Endothelial cell of umbilical vein (primary cell): ENCODE measurements at regions not wholly inside any gene's neighbourhood (a gene's known extent, or its start where the extent isn't known, plus 50 kb on each side); places are given as distances from the start of the nearest gene placed in this dataset. TPM values are rescaled to one million over a fixed set of nuclear protein-coding genes. Genes with fewer than 3 reads are reported as not detected.
A peak's percentile ranks its signal among the peaks of the same experiment; 100 is the strongest.
"Not testable (repeated sequence)": the region's sequence is repeated elsewhere in the genome, so short reads cannot be mapped to it uniquely, and the experiment has no call there.

Source experiments
- BruUV-seq: library from RNA; stranded (reverse); fragments of 400-500 nt; replicated peaks from 2 replicates; lab custom pipeline; 2021; lab: Mats Ljungman, UMichigan
- CTCF ChIA-PET: fragments of 300-600, 350-600 bp; sonication (Branson Sonifier 250); formaldehyde crosslinking; loops from one replicate; lab custom pipeline; 2021; ENCODE audit warnings: antibody characterized with exemption, inconsistent platforms; lab: Charles Lee
- POLR2A ChIA-PET: fragments of 300-600, 350-600 bp; sonication (Branson Sonifier 250); formaldehyde crosslinking; loops from one replicate; lab custom pipeline; 2021; ENCODE audit warnings: antibody characterized with exemption, inconsistent platforms; lab: Charles Lee
- DNase-seq: peaks from one replicate; pipeline ENCODE4 v3.0.0-alpha.2; 2011; ENCODE audit warnings: low read depth, low spot score
- FAIRE-seq: peaks from 2 replicates; lab custom pipeline; 2011; peaks lifted over from hg19 to GRCh38; lab: Jason Lieb, UNC
- H2AFZ ChIP-seq: 2 replicates; pipeline ENCODE4 v1.6.0; 2012; ENCODE audit warnings: low read depth, low read length, control low read depth, inconsistent platforms
- H3K27ac ChIP-seq: 2 replicates; pipeline ENCODE4 v1.5.1; 2011; ENCODE audit warnings: low read depth, mild to moderate bottlenecking, control low read depth, low read length, moderate library complexity; ENCODE audit not compliant: insufficient read depth
- H3K27me3 ChIP-seq, 2 experiments: 2 replicates each; pipeline versions ENCODE4 v1.6.0 to v1.6.1; 2011; ENCODE audit warnings: low read length in 2 of 2, mixed read lengths in 1 of 2; ENCODE audit not compliant: control insufficient read depth in 2 of 2, insufficient read depth in 2 of 2
- H3K36me3 ChIP-seq, 2 experiments: 2 replicates in 1 of 2; 3 replicates in 1 of 2; pipeline ENCODE4 v1.5.1; 2011; ENCODE audit warnings: low read length in 2 of 2, mild to moderate bottlenecking in 1 of 2, moderate library complexity in 1 of 2; ENCODE audit not compliant: control insufficient read depth in 2 of 2, insufficient read depth in 2 of 2; ENCODE audit errors: extremely low read depth in 1 of 2
- H3K4me1 ChIP-seq: 3 replicates; pipeline ENCODE4 v1.5.1; 2011; ENCODE audit warnings: mild to moderate bottlenecking, low read length; ENCODE audit not compliant: control insufficient read depth, insufficient read depth; ENCODE audit errors: extremely low read depth
- H3K4me2 ChIP-seq: 2 replicates; pipeline ENCODE4 v1.6.1; 2011; ENCODE audit warnings: low read length, control low read depth, mixed read lengths; ENCODE audit not compliant: insufficient read depth
- H3K4me3 ChIP-seq, 3 experiments: fragments of 200-600 bp in 1 of 3; sonication (generic), shearing (Covaris generic) in 1 of 3; replicated peaks in 1 of 3; 2 replicates each; pipeline ENCODE4 v1.5.1; 2011 to 2016; ENCODE audit warnings: control low read depth in 3 of 3, low read length in 3 of 3, mild to moderate bottlenecking in 2 of 3, inconsistent platforms in 1 of 3, low read depth in 1 of 3, moderate library complexity in 1 of 3; ENCODE audit not compliant: insufficient read depth in 1 of 3
- H3K79me2 ChIP-seq: 2 replicates; pipeline ENCODE4 v1.6.0; 2012; ENCODE audit warnings: low read length, inconsistent platforms; ENCODE audit not compliant: control insufficient read depth, insufficient read depth
- H3K9ac ChIP-seq: replicated peaks from 2 replicates; pipeline ENCODE3; 2011; ENCODE audit warnings: low read length, control low read depth; ENCODE audit not compliant: insufficient read depth; ENCODE audit errors: extremely low read depth
- H3K9me1 ChIP-seq: replicated peaks from 3 replicates; pipeline ENCODE4 v1.6.0; 2011; ENCODE audit warnings: mild to moderate bottlenecking, low read length; ENCODE audit not compliant: control insufficient read depth, insufficient read depth; ENCODE audit errors: extremely low read depth
- H3K9me3 ChIP-seq: replicated peaks from 2 replicates; pipeline ENCODE4 v1.5.1; 2012; ENCODE audit warnings: low read length, inconsistent platforms; ENCODE audit not compliant: control insufficient read depth, insufficient read depth
- H4K20me1 ChIP-seq: replicated peaks from 2 replicates; pipeline ENCODE3; 2011; ENCODE audit warnings: mild to moderate bottlenecking, low read length; ENCODE audit not compliant: control insufficient read depth, insufficient read depth; ENCODE audit errors: extremely low read depth
- dilution Hi-C: fragments of 300-500 bp; cut with MboI; formaldehyde crosslinking; loops from one replicate; pipeline ENCODE4 v1.15.0; 2019; ENCODE audit warnings: low sequenced_read_pairs; ENCODE audit not compliant: extremely low pct_ligation_motif_present
- intact Hi-C: fragments of 100-400 bp; cut with micrococcal nuclease; formaldehyde crosslinking; loops from one replicate; pipeline ENCODE4 v1.10.0; 2022
- small RNA-seq: library from RNA; depleted of rRNA; stranded (forward); fragments of <200 nt; gene quantifications from one replicate; pipeline ENCODE3, GENCODE V24; 2012; ENCODE audit warnings: low replicate concordance, low read depth; ENCODE audit not compliant: insufficient read depth, insufficient read length
- TF ChIP-seq, protein P1 (sequence below), 2 donors: IDR thresholded peaks; 1 replicate in 1 of 2; 2 replicates in 1 of 2; pipeline ENCODE4 v1.5.1; 2011; ENCODE audit warnings: low read length in 2 of 2, mild to moderate bottlenecking in 2 of 2, moderate library complexity in 2 of 2, control low read depth in 1 of 2, inconsistent platforms in 1 of 2, low read depth in 1 of 2; ENCODE audit not compliant: insufficient read depth in 1 of 2; ENCODE audit errors: extremely low read depth in 1 of 2

GRCh38 chr9:67058898-67059715, 66.8 kb upstream of the SPATA31A3 start:
- H3K9me1 ChIP-seq, FAIRE-seq, H4K20me1 ChIP-seq, H3K4me1 ChIP-seq, BruUV-seq, CTCF ChIA-PET, intact Hi-C loops, H3K27me3 ChIP-seq, H2AFZ ChIP-seq, POLR2A ChIA-PET, H3K4me2 ChIP-seq, H3K36me3 ChIP-seq, dilution Hi-C loops, H3K9me3 ChIP-seq, H3K79me2 ChIP-seq, H3K9ac ChIP-seq, H3K27ac ChIP-seq: not testable (repeated sequence)
- TF ChIP-seq, protein P1, sequence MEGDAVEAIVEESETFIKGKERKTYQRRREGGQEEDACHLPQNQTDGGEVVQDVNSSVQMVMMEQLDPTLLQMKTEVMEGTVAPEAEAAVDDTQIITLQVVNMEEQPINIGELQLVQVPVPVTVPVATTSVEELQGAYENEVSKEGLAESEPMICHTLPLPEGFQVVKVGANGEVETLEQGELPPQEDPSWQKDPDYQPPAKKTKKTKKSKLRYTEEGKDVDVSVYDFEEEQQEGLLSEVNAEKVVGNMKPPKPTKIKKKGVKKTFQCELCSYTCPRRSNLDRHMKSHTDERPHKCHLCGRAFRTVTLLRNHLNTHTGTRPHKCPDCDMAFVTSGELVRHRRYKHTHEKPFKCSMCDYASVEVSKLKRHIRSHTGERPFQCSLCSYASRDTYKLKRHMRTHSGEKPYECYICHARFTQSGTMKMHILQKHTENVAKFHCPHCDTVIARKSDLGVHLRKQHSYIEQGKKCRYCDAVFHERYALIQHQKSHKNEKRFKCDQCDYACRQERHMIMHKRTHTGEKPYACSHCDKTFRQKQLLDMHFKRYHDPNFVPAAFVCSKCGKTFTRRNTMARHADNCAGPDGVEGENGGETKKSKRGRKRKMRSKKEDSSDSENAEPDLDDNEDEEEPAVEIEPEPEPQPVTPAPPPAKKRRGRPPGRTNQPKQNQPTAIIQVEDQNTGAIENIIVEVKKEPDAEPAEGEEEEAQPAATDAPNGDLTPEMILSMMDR (IDR thresholded peaks at IDR 0.05; ENCODE audit: extremely low read depth in 1 of 2, insufficient read depth in 1 of 2, low read depth in 1 of 2, low read length in 2 of 2), result peak in 1 of 2 donors; percentile 13
- peak; percentile 58 for DNase-seq
- H3K4me3 ChIP-seq, result peak overlapping the region in 2 of 3 experiments; percentile 28 to 40

Small RNA genes in the stretch of these regions (small RNA-seq; reads per million reads assigned to genes)
- gene RN7SL422P, result not detected
